Stimulated activated CD8-positive, alpha-beta memory T cell treated with anti-CD3 and anti-CD28 coated beads, Interleukin-4, amount 100 ng/mL, for 1 hour (primary cell): ENCODE measurements at regions not wholly inside any gene's neighbourhood (a gene's known extent, or its start where the extent isn't known, plus 50 kb on each side); places are given as distances from the start of the nearest gene placed in this dataset.

Experiments used
- DNase-seq, 2 donors: peaks; one replicate each; pipeline ENCODE4 v3.0.0-alpha.2; 2020; ENCODE audit warnings: low read depth in 2 of 2, low spot score in 1 of 2

DNA sequence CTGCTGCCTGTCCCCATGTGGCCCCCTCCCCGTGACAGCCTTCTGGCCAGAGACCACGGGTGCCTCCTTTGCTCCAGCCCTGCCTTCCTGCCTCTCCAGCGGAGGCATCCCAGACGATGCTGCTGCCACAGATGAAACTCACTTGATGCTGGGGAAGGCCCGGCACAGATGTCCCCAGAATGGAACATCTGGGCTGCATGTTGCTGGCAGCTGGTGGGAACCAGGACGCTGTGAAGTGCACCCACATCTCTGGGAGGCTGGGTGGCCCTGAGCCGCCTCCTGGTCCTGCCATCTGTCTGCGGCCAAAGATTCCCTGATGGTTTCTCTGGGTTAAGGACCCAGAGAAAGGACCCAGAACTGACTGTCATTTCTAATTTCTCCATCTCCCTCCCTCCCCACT is 51.9 kb upstream of the PTPRS start:
- DNase-seq, result no peak

DNA sequence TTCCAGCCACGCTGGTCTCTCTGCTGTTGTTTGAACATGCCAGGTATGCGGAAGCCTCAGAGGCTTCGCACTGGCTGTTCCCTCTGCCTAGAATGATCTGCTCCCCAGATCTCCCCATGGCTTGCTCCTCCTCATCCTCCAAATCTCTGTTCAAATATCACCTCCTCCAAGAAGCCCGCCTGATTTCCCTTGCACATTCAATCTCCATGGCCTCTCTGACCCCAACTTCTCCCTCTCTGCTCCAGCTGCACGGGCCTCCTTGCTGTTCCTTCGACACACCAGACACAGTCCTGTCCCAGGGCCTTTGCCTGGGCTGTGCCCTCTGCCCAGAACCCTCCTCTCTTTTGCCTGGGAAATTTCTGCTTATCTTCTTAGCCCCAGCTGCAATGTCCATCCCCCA is 52.5 kb upstream of the PTPRS start:
- DNase-seq, result no peak

DNA sequence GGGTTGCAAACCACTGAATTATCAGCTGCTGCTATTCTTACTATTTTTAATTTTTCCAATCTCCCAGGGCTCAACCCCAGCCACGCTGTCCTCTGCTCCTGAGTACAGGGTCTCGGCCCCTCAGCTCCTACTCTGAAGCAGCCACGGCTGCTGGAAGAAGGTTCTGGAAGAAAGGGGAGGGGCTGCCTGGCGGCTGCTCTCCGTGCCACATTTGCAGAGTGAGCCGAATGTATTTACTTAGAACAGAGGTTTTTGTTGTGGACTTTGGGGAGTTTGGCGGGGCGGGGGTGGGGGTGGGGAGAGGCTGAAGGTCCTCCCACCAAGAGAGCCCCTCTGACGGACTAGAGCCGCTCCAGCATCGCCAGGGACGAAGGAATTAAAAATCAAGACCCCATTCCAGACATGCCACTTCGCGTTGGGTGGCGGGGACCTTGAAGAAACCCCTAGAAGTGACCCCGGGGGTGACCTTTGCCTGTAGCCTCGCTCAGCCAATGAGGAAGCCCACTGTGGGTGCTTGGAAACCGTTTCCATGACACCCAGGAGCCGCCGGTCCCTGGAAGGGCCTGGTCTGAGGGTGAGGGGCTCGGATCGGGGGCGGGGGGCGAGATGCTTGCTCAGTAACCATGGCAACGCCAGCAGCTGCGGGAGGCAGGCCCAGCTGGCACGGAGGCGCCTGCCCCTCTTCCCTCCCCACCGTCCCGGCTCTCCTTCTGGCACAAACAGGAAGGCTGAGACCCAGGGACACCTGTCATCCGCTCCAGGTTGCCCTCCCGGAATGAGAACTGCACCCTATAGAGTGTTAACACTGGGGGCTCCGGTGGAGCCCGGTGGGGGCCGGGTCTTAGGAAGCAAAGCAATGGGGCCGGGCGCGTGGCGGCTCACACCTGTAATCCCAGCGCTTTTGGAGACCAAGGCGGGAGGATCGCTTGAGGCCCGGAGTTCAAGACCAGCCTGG is 54.2 kb upstream of the PTPRS start:
- DNase-seq, result no peak

DNA sequence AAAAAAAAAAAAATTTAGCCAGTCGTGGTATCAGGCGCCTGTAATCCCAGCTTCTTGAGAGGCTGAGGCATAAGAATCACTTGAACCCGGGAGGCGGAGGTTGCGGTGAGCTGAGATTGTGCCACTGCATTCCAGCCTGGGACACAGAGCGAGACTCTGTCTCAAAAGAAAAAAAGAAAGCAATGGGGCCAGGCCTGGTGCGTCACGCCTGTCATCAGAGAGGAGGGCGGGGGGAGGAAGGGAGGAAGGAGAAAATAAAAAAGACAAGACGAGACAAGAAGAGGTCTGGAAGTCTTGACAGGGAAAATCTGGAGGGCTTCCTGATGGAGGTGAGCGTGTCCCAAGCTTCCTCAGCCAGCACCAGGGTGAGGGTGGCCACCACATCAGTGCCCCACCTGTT is 54.9 kb upstream of the PTPRS start:
- DNase-seq, result no peak

DNA sequence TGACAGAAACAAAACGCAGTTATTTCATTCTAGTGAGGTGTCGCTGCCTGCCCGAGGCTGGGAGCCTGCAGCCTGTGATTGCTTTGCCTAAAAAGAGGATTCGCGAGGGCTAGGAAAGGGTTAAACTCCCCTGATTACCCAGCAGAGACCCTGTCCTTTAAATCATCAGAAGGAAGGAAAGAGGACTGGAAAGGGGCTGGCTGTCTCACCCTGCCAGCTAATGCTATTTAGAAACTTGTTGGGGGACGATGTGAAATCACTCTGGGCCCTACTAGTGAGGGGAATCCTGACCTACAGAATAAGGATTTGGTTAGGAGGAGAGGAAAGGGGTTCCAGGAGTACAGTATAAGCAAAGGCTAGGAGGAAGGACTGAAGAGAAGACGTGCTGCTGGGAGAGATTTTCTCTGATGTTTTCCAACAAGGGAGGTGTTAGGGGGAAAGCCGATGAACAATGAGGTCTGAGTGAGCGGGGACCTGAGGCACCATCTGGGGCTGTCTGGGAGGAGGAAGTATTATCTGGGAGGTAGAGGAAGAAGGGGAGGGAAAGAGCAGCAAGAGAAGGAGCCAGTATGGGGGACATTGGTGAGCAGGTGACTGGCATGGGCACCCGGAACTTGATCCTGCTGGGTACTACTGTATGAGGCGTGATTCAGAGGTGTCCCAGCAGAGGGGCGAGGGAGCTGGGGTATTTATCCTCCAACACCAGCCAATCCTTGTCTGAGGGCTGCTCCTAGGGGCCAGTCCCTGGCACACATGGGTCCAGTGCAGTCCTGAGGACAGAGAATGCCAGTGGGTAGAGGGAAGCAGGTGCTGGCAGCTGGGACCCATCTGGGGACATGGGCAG is 55.7 kb upstream of the PTPRS start:
- DNase-seq, result no peak

DNA sequence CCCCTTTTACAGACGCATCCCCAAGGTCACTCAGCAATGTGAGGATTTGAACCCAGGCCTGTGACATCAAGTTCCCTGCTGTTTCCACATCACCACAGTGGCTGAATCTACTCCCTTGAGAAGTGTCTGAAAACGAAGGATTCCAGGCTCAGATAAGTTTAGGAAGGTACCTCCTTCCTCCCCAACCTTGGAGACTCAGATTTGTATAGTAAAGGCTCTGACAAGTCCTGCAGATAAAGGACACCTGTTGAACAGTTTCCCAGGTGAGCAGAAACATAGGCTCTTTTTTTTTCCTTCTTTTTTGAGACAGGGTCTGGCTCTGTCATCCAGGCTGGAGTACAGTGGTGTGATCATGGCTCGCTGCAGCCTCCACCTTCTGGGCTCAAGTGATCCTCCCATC is 56.4 kb upstream of the PTPRS start:
- no peak for DNase-seq

DNA sequence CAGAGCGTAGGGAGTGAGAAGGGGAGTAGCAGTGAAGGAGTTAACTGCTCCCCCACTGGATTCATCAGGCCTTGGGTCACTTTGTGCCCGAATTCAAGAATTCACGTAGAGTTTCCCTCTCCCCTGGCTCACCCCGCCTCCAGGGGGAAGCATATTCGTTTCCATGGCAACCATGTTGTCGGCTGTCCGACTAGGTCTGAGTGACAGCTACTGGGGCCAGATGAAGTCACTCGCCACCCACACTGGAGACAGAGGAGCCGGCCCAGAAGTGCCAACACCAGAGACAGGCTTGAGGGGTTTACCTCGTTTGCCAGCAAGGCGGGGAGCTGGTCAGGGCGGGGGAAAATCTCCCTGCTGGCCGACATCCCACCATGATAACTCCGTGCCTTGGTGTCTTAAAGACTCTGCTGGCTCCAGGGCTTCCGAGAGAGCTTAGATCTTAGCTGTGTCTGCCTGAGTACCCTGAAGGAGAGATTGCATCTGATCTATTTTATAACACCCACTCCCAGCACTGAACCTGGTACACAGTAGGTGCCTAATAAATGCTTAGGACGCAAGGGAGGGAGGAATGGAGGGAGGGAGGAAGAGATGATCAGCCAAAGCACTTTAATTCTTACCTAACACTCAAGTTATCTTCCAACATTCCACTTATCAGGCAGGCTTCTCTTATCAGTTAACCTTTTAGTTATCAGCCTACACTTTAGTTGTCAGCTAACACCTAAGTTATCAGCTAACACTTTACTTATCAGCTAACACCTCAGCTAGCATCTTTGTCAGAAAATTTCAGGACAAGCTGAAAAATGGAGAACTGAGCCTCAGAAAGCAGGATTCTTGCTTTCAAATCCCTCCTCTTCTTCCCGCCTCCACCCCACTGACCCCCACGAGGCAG is 57.2 kb upstream of the ZNRF4 start:
- DNase-seq, result no peak

DNA sequence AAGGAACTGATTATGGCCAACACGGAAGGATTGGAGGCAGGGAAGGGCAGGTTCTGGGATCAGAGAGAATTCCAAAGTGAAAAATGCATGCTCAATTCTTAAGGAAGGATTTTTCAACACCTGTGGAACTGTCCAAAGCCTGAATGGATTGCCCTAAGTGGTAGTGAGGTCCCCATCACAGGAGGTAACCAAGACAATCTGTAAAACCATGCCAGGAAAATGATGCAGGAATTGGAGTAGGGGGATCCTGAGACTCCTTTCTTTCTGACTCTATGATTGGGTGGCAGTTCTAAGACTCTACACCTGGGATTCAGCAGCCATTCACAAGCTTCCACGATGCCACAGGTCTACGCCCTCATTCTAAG is 56.5 kb upstream of the ZNRF4 start:
- no peak for DNase-seq

DNA sequence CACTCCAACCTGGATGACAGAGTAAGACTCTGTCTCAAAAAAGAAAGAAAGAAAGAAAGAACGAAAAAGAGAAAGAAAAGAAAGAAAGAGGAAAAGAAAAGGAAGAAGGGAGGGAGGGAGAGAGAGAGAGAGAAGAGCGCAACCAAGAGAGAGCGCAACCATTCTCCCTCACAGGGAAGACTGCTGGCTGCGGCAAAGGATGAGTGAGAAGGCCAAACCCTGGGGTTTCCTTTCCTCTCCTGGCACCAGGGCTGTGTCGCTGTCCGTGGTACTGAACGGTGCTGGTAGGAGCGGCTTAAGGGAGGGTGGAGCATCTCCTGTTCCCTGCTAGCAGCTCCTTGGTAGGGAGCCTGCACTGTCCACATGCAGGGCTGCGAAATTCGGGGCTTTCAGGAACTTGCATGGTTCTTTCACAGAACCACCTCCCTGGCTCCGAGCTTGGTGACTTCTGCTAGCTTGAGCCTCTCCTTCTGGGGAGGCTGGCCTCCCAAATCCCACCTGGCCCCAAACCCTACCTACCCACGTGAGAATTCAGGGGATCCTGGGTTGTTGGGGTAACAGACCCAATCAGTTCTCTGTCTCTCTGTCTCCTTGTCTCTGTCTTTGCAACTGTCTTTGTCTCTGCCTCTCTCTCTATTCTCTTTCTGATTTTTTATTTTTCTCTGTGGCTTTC is 51.1 kb upstream of the ZNRF4 start:
- DNase-seq, result peak; percentile 5 to 24
